Endothelial cell of umbilical vein (primary cell): ENCODE measurements at regions not wholly inside any gene's neighbourhood (a gene's known extent, or its start where the extent isn't known, plus 50 kb on each side); places are given as distances from the start of the nearest gene placed in this dataset.

Experiments
- BruUV-seq: library from RNA; stranded (reverse); fragments of 400-500 nt; replicated peaks from 2 replicates; lab custom pipeline; 2021; lab: Mats Ljungman, UMichigan
- CTCF ChIA-PET: fragments of 300-600, 350-600 bp; sonication (Branson Sonifier 250); formaldehyde crosslinking; loops from one replicate; lab custom pipeline; 2021; ENCODE audit warnings: antibody characterized with exemption, inconsistent platforms; lab: Charles Lee
- POLR2A ChIA-PET: fragments of 300-600, 350-600 bp; sonication (Branson Sonifier 250); formaldehyde crosslinking; loops from one replicate; lab custom pipeline; 2021; ENCODE audit warnings: antibody characterized with exemption, inconsistent platforms; lab: Charles Lee
- DNase-seq: peaks from one replicate; pipeline ENCODE4 v3.0.0-alpha.2; 2011; ENCODE audit warnings: low read depth, low spot score
- FAIRE-seq: peaks from 2 replicates; lab custom pipeline; 2011; peaks lifted over from hg19 to GRCh38; lab: Jason Lieb, UNC
- H2AFZ ChIP-seq: 2 replicates; pipeline ENCODE4 v1.6.0; 2012; ENCODE audit warnings: low read depth, low read length, control low read depth, inconsistent platforms
- H3K27ac ChIP-seq: 2 replicates; pipeline ENCODE4 v1.5.1; 2011; ENCODE audit warnings: low read depth, mild to moderate bottlenecking, control low read depth, low read length, moderate library complexity; ENCODE audit not compliant: insufficient read depth
- H3K27me3 ChIP-seq, 2 experiments: 2 replicates each; pipeline versions ENCODE4 v1.6.0 to v1.6.1; 2011; ENCODE audit warnings: low read length in 2 of 2, mixed read lengths in 1 of 2; ENCODE audit not compliant: control insufficient read depth in 2 of 2, insufficient read depth in 2 of 2
- H3K36me3 ChIP-seq, 2 experiments: 2 replicates in 1 of 2; 3 replicates in 1 of 2; pipeline ENCODE4 v1.5.1; 2011; ENCODE audit warnings: low read length in 2 of 2, mild to moderate bottlenecking in 1 of 2, moderate library complexity in 1 of 2; ENCODE audit not compliant: control insufficient read depth in 2 of 2, insufficient read depth in 2 of 2; ENCODE audit errors: extremely low read depth in 1 of 2
- H3K4me1 ChIP-seq: 3 replicates; pipeline ENCODE4 v1.5.1; 2011; ENCODE audit warnings: mild to moderate bottlenecking, low read length; ENCODE audit not compliant: control insufficient read depth, insufficient read depth; ENCODE audit errors: extremely low read depth
- H3K4me2 ChIP-seq: 2 replicates; pipeline ENCODE4 v1.6.1; 2011; ENCODE audit warnings: low read length, control low read depth, mixed read lengths; ENCODE audit not compliant: insufficient read depth
- H3K4me3 ChIP-seq, 3 experiments: fragments of 200-600 bp in 1 of 3; sonication (generic), shearing (Covaris generic) in 1 of 3; replicated peaks in 1 of 3; 2 replicates each; pipeline ENCODE4 v1.5.1; 2011 to 2016; ENCODE audit warnings: control low read depth in 3 of 3, low read length in 3 of 3, mild to moderate bottlenecking in 2 of 3, inconsistent platforms in 1 of 3, low read depth in 1 of 3, moderate library complexity in 1 of 3; ENCODE audit not compliant: insufficient read depth in 1 of 3
- H3K79me2 ChIP-seq: 2 replicates; pipeline ENCODE4 v1.6.0; 2012; ENCODE audit warnings: low read length, inconsistent platforms; ENCODE audit not compliant: control insufficient read depth, insufficient read depth
- H3K9ac ChIP-seq: replicated peaks from 2 replicates; pipeline ENCODE3; 2011; ENCODE audit warnings: low read length, control low read depth; ENCODE audit not compliant: insufficient read depth; ENCODE audit errors: extremely low read depth
- H3K9me1 ChIP-seq: replicated peaks from 3 replicates; pipeline ENCODE4 v1.6.0; 2011; ENCODE audit warnings: mild to moderate bottlenecking, low read length; ENCODE audit not compliant: control insufficient read depth, insufficient read depth; ENCODE audit errors: extremely low read depth
- H3K9me3 ChIP-seq: replicated peaks from 2 replicates; pipeline ENCODE4 v1.5.1; 2012; ENCODE audit warnings: low read length, inconsistent platforms; ENCODE audit not compliant: control insufficient read depth, insufficient read depth
- H4K20me1 ChIP-seq: replicated peaks from 2 replicates; pipeline ENCODE3; 2011; ENCODE audit warnings: mild to moderate bottlenecking, low read length; ENCODE audit not compliant: control insufficient read depth, insufficient read depth; ENCODE audit errors: extremely low read depth
- EZH2 ChIP-seq: IDR thresholded peaks from 2 replicates; pipeline ENCODE4 v1.6.1; 2012; ENCODE audit warnings: borderline replicate concordance, low read depth, mild to moderate bottlenecking, moderate library complexity, low read length, inconsistent platforms; ENCODE audit not compliant: severe bottlenecking
- FOS ChIP-seq: IDR thresholded peaks from 2 replicates; pipeline ENCODE4 v1.6.1; 2011; ENCODE audit warnings: mild to moderate bottlenecking, low read length, moderate library complexity, borderline replicate concordance; ENCODE audit not compliant: insufficient read depth
- GATA2 ChIP-seq: IDR thresholded peaks from 2 replicates; pipeline ENCODE4 v1.7.0; 2011; ENCODE audit warnings: low read depth, mild to moderate bottlenecking, moderate library complexity, mixed read lengths, low read length; ENCODE audit not compliant: insufficient read length, insufficient read depth
- JUN ChIP-seq: IDR thresholded peaks from 2 replicates; pipeline ENCODE4 v1.6.1; 2011; ENCODE audit warnings: borderline replicate concordance, low read depth; ENCODE audit not compliant: insufficient read length, insufficient read depth
- MYC ChIP-seq: IDR thresholded peaks from one replicate; pipeline ENCODE4 v1.6.1; 2011; ENCODE audit warnings: mild to moderate bottlenecking, low read depth, low read length
- POLR2A ChIP-seq: IDR thresholded peaks from 2 replicates; pipeline ENCODE4 v1.6.1; 2012; ENCODE audit warnings: low read depth, mild to moderate bottlenecking, control low read depth, low read length
- POLR2AphosphoS5 ChIP-seq: IDR thresholded peaks from 2 replicates; pipeline ENCODE4 v1.6.1; 2012; ENCODE audit warnings: low read depth, mild to moderate bottlenecking, control low read depth, low read length, moderate library complexity; ENCODE audit not compliant: insufficient read depth
- dilution Hi-C: fragments of 300-500 bp; cut with MboI; formaldehyde crosslinking; loops from one replicate; pipeline ENCODE4 v1.15.0; 2019; ENCODE audit warnings: low sequenced_read_pairs; ENCODE audit not compliant: extremely low pct_ligation_motif_present
- intact Hi-C: fragments of 100-400 bp; cut with micrococcal nuclease; formaldehyde crosslinking; loops from one replicate; pipeline ENCODE4 v1.10.0; 2022
- TF ChIP-seq, protein P1 (sequence below), 2 donors: IDR thresholded peaks; 1 replicate in 1 of 2; 2 replicates in 1 of 2; pipeline ENCODE4 v1.5.1; 2011; ENCODE audit warnings: low read length in 2 of 2, mild to moderate bottlenecking in 2 of 2, moderate library complexity in 2 of 2, control low read depth in 1 of 2, inconsistent platforms in 1 of 2, low read depth in 1 of 2; ENCODE audit not compliant: insufficient read depth in 1 of 2; ENCODE audit errors: extremely low read depth in 1 of 2
- TF ChIP-seq, protein P2 (sequence below): IDR thresholded peaks from 2 replicates; pipeline ENCODE4 v1.6.1; 2011; ENCODE audit not compliant: insufficient read depth, insufficient read length

DNA sequence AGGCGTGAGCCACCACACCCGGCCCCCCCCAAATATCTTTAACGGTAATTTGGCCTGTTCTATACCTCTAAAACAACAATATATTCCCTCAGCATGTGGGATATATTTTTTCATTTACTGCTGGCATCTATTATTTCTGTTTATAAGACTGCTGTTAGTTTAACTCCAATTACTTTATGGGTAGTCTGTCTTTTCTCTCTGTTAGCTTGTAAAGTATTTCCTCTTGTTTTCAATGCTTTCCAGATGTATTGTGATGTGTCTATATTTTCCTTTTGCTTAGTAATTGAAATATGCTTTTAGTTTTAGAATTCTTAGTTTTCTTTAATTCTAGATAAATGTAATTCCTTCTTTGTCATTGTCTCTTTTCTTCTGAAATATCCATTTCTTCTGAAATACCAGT, 445.8 kb downstream of the ANKRD50 start:
- H3K9ac ChIP-seq: no peak overlapping the region
- H3K27ac ChIP-seq: no peak overlapping the region
- H3K4me2 ChIP-seq: no peak overlapping the region
- FAIRE-seq (no peak), DNase-seq (no peak)
- CTCF ChIA-PET: interaction anchor here (0.6 kb wide), 1 partner anchor 1840 kb away, joined by 3 read pairs; no protein-coding TSS in a partner anchor
- TF ChIP-seq FOS: no peak
- TF ChIP-seq EZH2: no peak
- TF ChIP-seq, protein P1, sequence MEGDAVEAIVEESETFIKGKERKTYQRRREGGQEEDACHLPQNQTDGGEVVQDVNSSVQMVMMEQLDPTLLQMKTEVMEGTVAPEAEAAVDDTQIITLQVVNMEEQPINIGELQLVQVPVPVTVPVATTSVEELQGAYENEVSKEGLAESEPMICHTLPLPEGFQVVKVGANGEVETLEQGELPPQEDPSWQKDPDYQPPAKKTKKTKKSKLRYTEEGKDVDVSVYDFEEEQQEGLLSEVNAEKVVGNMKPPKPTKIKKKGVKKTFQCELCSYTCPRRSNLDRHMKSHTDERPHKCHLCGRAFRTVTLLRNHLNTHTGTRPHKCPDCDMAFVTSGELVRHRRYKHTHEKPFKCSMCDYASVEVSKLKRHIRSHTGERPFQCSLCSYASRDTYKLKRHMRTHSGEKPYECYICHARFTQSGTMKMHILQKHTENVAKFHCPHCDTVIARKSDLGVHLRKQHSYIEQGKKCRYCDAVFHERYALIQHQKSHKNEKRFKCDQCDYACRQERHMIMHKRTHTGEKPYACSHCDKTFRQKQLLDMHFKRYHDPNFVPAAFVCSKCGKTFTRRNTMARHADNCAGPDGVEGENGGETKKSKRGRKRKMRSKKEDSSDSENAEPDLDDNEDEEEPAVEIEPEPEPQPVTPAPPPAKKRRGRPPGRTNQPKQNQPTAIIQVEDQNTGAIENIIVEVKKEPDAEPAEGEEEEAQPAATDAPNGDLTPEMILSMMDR (IDR thresholded peaks at IDR 0.05; ENCODE audit: extremely low read depth in 1 of 2, insufficient read depth in 1 of 2, low read depth in 1 of 2, low read length in 2 of 2): no peak
- no peak for TF ChIP-seq GATA2
- no peak for TF ChIP-seq POLR2A
- no peak overlapping the region for H2AFZ ChIP-seq
- dilution Hi-C loops (no loop called here), intact Hi-C loops (loop anchor here (10.0 kb wide), 1 partner anchor 282 kb away; no protein-coding TSS in a partner anchor)
- BruUV-seq: no TSS peak
- H3K4me1 ChIP-seq: no peaks in the 10 kb centered on the region
- no peak overlapping the region for H3K4me3 ChIP-seq
- no peaks in the 10 kb centered on the region for H3K79me2 ChIP-seq
- H3K9me3 ChIP-seq: no peaks in the 10 kb centered on the region
- POLR2A ChIA-PET: no interaction called here
- H3K9me1 ChIP-seq: no peaks in the 10 kb centered on the region
- H4K20me1 ChIP-seq: no peaks in the 10 kb centered on the region
- H3K27me3 ChIP-seq: no peaks in the 10 kb centered on the region
- no peaks in the 10 kb centered on the region for H3K36me3 ChIP-seq

DNA sequence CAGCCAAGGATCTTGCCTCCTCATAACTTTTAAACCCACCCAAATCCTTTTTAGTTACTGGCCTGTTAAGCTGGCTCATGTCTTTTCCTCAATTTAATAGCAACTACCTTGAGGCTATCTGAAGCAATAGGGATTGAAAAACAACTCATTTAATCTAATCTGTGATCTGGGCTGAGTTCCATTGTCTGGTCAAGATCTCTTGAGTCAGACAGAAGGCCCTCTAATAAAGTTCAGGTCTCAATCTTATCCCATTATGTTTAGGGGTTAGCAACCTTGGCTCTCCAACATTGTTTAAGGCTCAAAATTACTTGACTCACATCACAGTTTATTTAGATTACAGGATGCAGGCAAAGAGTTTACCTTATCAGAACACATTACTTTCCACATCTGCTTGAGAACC, 436.1 kb downstream of the ANKRD50 start:
- Histone ChIP-seq H3K9ac (no peak overlapping the region), H3K4me2 (no peak overlapping the region), H3K36me3 (no peaks in the 10 kb centered on the region), H3K4me1 (no peaks in the 10 kb centered on the region), H3K4me3 (no peak overlapping the region), H4K20me1 (no peaks in the 10 kb centered on the region), H3K9me3 (no peaks in the 10 kb centered on the region), H3K79me2 (no peaks in the 10 kb centered on the region), H2AFZ (no peak overlapping the region), H3K9me1 (no peaks in the 10 kb centered on the region), H3K27me3 (no peaks in the 10 kb centered on the region), H3K27ac (no peak overlapping the region)
- DNase-seq (no peak), FAIRE-seq (no peak)
- ChIA-PET CTCF (no interaction called here), POLR2A (no interaction called here)
- no TSS peak for BruUV-seq
- TF ChIP-seq FOS (no peak), POLR2AphosphoS5 (no peak), JUN (no peak), GATA2 (no peak), MYC (no peak), POLR2A (no peak), EZH2 (no peak)
- TF ChIP-seq, protein P2, sequence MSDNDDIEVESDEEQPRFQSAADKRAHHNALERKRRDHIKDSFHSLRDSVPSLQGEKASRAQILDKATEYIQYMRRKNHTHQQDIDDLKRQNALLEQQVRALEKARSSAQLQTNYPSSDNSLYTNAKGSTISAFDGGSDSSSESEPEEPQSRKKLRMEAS: no peak
- TF ChIP-seq, protein P1 (IDR thresholded peaks at IDR 0.05; ENCODE audit: extremely low read depth in 1 of 2, insufficient read depth in 1 of 2, low read depth in 1 of 2, low read length in 2 of 2): no peak
- intact Hi-C loops (no loop called here), dilution Hi-C loops (no loop called here)
